ENCODE measurements at regions not wholly inside any gene's neighbourhood (a gene's known extent, or its start where the extent isn't known, plus 50 kb on each side); places are given as distances from the start of the nearest gene placed in this dataset.
"Not testable (repeated sequence)": the region's sequence is repeated elsewhere in the genome, so short reads cannot be mapped to it uniquely, and the experiment has no call there.

GRCh38 chr9:78106586-78106985 is 75.0 kb upstream of the GNAQ start:
- H3K4me2 ChIP-seq (ENCODE audit: control insufficient read depth, insufficient read depth); FAIRE-seq; RAD21 ChIA-PET (ENCODE audit: unreplicated experiment); H3K9me3 ChIP-seq (replicated peaks; ENCODE audit: control insufficient read depth, insufficient read depth, low read length); H3K9ac ChIP-seq (ENCODE audit: control insufficient read depth, insufficient read depth, low read length); intact Hi-C loops (cut with micrococcal nuclease; ENCODE audit: unreplicated experiment); in situ Hi-C loops (cut with MboI); BruUV-seq (replicated peaks); H4K20me1 ChIP-seq (ENCODE audit: control insufficient read depth, insufficient read depth); H3K4me3 ChIP-seq; POLR2A ChIA-PET; H3K79me2 ChIP-seq (ENCODE audit: control insufficient read depth, insufficient read depth, low read length); H3K27ac ChIP-seq (ENCODE audit: control insufficient read depth, insufficient read depth); H2AFZ ChIP-seq (ENCODE audit: control insufficient read depth, low read depth, low read length); DNase-seq (ENCODE audit: low read depth, low spot score); H3K36me3 ChIP-seq (ENCODE audit: control insufficient read depth in 2 of 2, insufficient read depth in 2 of 2, low read length in 1 of 2); H3K4me1 ChIP-seq (ENCODE audit: control insufficient read depth, insufficient read depth, low read length); H3K27me3 ChIP-seq (replicated peaks in 1 of 2; ENCODE audit: control insufficient read depth in 2 of 2, insufficient read depth in 2 of 2, low read length in 1 of 2): not testable (repeated sequence)
- WGBS (ENCODE audit: insufficient coverage, insufficient replicate concordance, low lambda C conversion rate, missing lambda C conversion rate): 36% methylated on average over 8 of the region's 8 CpGs
- SMC1A ChIA-PET (ENCODE audit: uncharacterized antibody, unreplicated experiment): interaction anchor here (1.3 kb wide), 1 partner anchor 9 kb away, joined by 3 read pairs; no protein-coding TSS in a partner anchor
- CTCF ChIA-PET: interaction anchor here (0.9 to 2.0 kb wide), 4 partner anchors 9 to 956 kb away, joined by 3 to 10 read pairs (median 4); no protein-coding TSS in a partner anchor
- peak; percentile 23; the same call in 1 of the 2 replicates for TF ChIP-seq PKNOX1 (IDR thresholded peaks at IDR 0.05)
- ATAC-seq: peak; percentile 48

- BruUV-seq (replicated peaks): no TSS peak
- Histone ChIP-seq H3K9me3 (replicated peaks; ENCODE audit: control insufficient read depth, insufficient read depth, low read length) (no peaks in the 10 kb centered on the region; the same call in 2 of the 3 replicates), H3K4me3 (no peak overlapping the region), H3K36me3 (ENCODE audit: control insufficient read depth in 2 of 2, insufficient read depth in 2 of 2, low read length in 1 of 2) (no peaks in the 10 kb centered on the region), H3K4me2 (ENCODE audit: control insufficient read depth, insufficient read depth) (peak overlapping the region; percentile 21), H2AFZ (ENCODE audit: control insufficient read depth, low read depth, low read length) (no peak overlapping the region), H3K27me3 (replicated peaks in 1 of 2; ENCODE audit: control insufficient read depth in 2 of 2, insufficient read depth in 2 of 2, low read length in 1 of 2) (no peaks in the 10 kb centered on the region), H4K20me1 (ENCODE audit: control insufficient read depth, insufficient read depth) (no peaks in the 10 kb centered on the region), H3K9ac (ENCODE audit: control insufficient read depth, insufficient read depth, low read length) (no peak overlapping the region), H3K79me2 (ENCODE audit: control insufficient read depth, insufficient read depth, low read length) (no peaks in the 10 kb centered on the region), H3K27ac (ENCODE audit: control insufficient read depth, insufficient read depth) (no peak overlapping the region), H3K4me1 (ENCODE audit: control insufficient read depth, insufficient read depth, low read length) (no peaks in the 10 kb centered on the region)
- FAIRE-seq (peak; percentile 84), ATAC-seq (peak; percentile 81), DNase-seq (ENCODE audit: low read depth, low spot score) (no peak)
- RAD21 ChIA-PET (ENCODE audit: unreplicated experiment): no interaction called here
- CTCF ChIA-PET: interaction anchor here (0.5 to 1.6 kb wide), 2 partner anchors 10 to 666 kb away, joined by 3 to 6 read pairs; no protein-coding TSS in a partner anchor
- TF ChIP-seq RUNX3 (IDR thresholded peaks at IDR 0.05; ENCODE audit: low read length): peak; percentile 60
- TF ChIP-seq ASH2L (IDR thresholded peaks at IDR 0.05; ENCODE audit: borderline replicate concordance, low read depth): no peak
- peak; percentile 32 to 59; a peak in 2 of 4 replicates for TF ChIP-seq IKZF2 (IDR thresholded peaks at IDR 0.05)
- peak; percentile 18; the same call in 1 of the 2 replicates for TF ChIP-seq IKZF1 (conservative IDR thresholded peaks at IDR 0.05)
- intact Hi-C loops (cut with micrococcal nuclease; ENCODE audit: unreplicated experiment): no loop called here
- SMC1A ChIA-PET (ENCODE audit: uncharacterized antibody, unreplicated experiment): interaction anchor here (0.6 to 2.8 kb wide), 3 partner anchors 13 to 69 kb away, joined by 3 to 9 read pairs (median 5); no protein-coding TSS in a partner anchor
- POLR2A ChIA-PET: no interaction called here
- WGBS (ENCODE audit: insufficient coverage, insufficient replicate concordance, low lambda C conversion rate, missing lambda C conversion rate): under 1% methylated on average over 6 of the region's 6 CpGs
- in situ Hi-C loops (cut with MboI): no loop called here
Observed at GRCh38 chr9:78103971-78104433, 72.4 kb upstream of the GNAQ start.
